WTC11 (cell line): ENCODE measurements at regions not wholly inside any gene's neighbourhood (a gene's known extent, or its start where the extent isn't known, plus 50 kb on each side); places are given as distances from the start of the nearest gene placed in this dataset.

Experiments used
- CBFB ChIP-seq: sonication (generic); formaldehyde crosslinking; IDR thresholded peaks from 2 replicates; pipeline ENCODE4 v1.8.1; 2022; ENCODE audit warnings: mild to moderate bottlenecking, low read depth, missing genetic modification reagents
- NR1H2 ChIP-seq: sonication (generic); formaldehyde crosslinking; IDR thresholded peaks from 2 replicates; pipeline ENCODE4 v1.9.0; 2021; ENCODE audit warnings: mild to moderate bottlenecking, moderate library complexity, missing genetic modification reagents
- SMAD4 ChIP-seq: sonication (generic); formaldehyde crosslinking; IDR thresholded peaks from 2 replicates; pipeline ENCODE4 v1.8.0; 2022; ENCODE audit warnings: mild to moderate bottlenecking, missing genetic modification reagents
- TEAD4 ChIP-seq: sonication (generic); formaldehyde crosslinking; IDR thresholded peaks from 2 replicates; pipeline ENCODE4 v1.8.0; 2022; ENCODE audit warnings: mild to moderate bottlenecking, missing genetic modification reagents
- ZNF263 ChIP-seq: sonication (generic); formaldehyde crosslinking; IDR thresholded peaks from 2 replicates; pipeline ENCODE4 v1.8.1; 2022; ENCODE audit warnings: low read depth, mild to moderate bottlenecking, moderate library complexity, missing genetic modification reagents
- TF ChIP-seq, protein P1 (sequence below): fragments of 200-600 bp; IDR thresholded peaks from 2 replicates; pipeline ENCODE4 v1.8.0; 2022; ENCODE audit warnings: antibody characterized with exemption

DNA sequence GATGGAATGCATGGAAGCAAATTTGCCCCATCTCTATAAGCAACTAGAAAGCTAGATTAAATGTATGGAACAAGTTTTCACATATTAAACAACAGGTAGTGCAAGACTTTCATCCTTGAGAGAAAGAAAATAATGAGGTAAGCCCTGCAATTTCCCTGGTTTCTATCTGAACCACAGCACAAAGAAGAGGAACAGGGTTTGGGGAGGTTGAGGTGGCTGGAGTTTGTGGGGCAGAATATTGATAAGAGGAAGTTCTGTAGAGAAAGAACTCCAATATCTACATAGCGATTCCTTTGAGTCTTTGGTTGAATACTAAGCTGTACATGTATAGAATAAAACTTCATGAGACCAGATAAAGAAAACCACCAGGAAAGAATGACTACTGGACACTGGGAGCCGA lies 96.3 kb upstream of the CCND2 start:
- no peak for TF ChIP-seq ZNF263
- TF ChIP-seq, protein P1, sequence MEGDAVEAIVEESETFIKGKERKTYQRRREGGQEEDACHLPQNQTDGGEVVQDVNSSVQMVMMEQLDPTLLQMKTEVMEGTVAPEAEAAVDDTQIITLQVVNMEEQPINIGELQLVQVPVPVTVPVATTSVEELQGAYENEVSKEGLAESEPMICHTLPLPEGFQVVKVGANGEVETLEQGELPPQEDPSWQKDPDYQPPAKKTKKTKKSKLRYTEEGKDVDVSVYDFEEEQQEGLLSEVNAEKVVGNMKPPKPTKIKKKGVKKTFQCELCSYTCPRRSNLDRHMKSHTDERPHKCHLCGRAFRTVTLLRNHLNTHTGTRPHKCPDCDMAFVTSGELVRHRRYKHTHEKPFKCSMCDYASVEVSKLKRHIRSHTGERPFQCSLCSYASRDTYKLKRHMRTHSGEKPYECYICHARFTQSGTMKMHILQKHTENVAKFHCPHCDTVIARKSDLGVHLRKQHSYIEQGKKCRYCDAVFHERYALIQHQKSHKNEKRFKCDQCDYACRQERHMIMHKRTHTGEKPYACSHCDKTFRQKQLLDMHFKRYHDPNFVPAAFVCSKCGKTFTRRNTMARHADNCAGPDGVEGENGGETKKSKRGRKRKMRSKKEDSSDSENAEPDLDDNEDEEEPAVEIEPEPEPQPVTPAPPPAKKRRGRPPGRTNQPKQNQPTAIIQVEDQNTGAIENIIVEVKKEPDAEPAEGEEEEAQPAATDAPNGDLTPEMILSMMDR = no peak
- TF ChIP-seq CBFB = no peak
- TF ChIP-seq TEAD4 (CRISPR knock-in tag) = no peak
- TF ChIP-seq SMAD4 (CRISPR knock-in tag) = no peak
- no peak for TF ChIP-seq NR1H2 (CRISPR knock-in tag)
